Mammary epithelial cell (primary cell): ENCODE measurements at regions not wholly inside any gene's neighbourhood (a gene's known extent, or its start where the extent isn't known, plus 50 kb on each side); places are given as distances from the start of the nearest gene placed in this dataset.

ENCODE experiments used
- CTCF ChIP-seq, 2 donors: IDR thresholded peaks in 1 of 2; conservative IDR thresholded peaks in 1 of 2; 2 replicates each; pipeline ENCODE4 v1.5.1; 2011 to 2012; ENCODE audit warnings: inconsistent platforms in 2 of 2, low read length in 2 of 2, mild to moderate bottlenecking in 2 of 2, control low read depth in 1 of 2, low read depth in 1 of 2; ENCODE audit not compliant: insufficient read depth in 1 of 2; ENCODE audit errors: extremely low read depth in 1 of 2
- EZH2 ChIP-seq: IDR thresholded peaks from 2 replicates; pipeline ENCODE4 v1.6.1; 2012; ENCODE audit warnings: low read length, inconsistent platforms, borderline replicate concordance

DNA sequence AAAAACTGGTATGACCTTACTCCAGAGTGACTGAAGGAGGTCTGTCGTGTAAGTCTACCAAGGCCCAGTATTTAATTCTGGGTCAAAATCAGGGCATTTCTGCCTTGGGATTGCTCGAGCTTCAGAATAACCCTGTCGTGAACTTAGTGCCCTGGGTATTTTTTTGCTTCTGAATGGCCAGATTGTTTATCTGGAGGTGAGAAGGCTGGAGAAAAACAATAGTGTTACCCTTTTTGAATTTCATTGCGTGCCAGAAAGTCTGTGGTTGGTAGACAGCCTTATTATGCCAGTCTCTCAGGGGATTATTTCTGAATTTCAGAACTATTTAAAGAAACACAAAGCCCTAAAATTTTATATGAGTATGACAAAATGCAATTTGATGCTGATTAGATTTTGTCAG lies 323.4 kb downstream of the CSNK1G3 start:
- TF ChIP-seq CTCF (conservative IDR thresholded peaks at IDR 0.05 in 1 of 2, IDR thresholded peaks at IDR 0.05 in 1 of 2; ENCODE audit: extremely low read depth in 1 of 2, insufficient read depth in 1 of 2, low read depth in 1 of 2, low read length in 2 of 2) (no peak), EZH2 (no peak)
